HG02870 (cell line): ENCODE measurements at regions not wholly inside any gene's neighbourhood (a gene's known extent, or its start where the extent isn't known, plus 50 kb on each side); places are given as distances from the start of the nearest gene placed in this dataset.
"Not testable (repeated sequence)": the region's sequence is repeated elsewhere in the genome, so short reads cannot be mapped to it uniquely, and the experiment has no call there.

Experiments used
- ATAC-seq: cut with Tn5 transposase; IDR thresholded peaks from one replicate; pipeline ENCODE4 v1.9.1; 2021; ENCODE audit warnings: mild to moderate bottlenecking, moderate library complexity; ENCODE audit not compliant: unreplicated experiment

DNA sequence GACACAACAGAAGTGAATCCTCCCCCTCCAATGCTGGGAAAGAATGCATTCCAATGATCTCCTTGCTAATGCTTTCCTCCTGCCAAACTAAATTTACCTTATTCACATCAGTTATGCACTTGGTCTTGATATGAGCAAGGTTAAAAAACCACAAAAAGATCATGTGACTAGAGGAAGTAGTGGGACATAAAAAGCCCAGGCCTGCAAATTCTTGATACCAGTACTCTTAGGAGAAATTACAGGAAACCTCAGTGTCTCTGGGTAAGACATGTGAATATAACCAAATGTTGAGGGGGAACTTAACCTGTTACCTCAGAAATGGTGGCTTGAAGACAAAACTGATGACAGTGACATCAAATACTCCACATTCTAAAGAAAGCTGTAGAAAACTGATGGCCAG is 427.1 kb downstream of the RPS29 start:
- ATAC-seq = no peak

- no peak for ATAC-seq
These were observed 446.6 kb downstream of the RPS29 start for GRCh38 chr14:49139593-49139992.

DNA sequence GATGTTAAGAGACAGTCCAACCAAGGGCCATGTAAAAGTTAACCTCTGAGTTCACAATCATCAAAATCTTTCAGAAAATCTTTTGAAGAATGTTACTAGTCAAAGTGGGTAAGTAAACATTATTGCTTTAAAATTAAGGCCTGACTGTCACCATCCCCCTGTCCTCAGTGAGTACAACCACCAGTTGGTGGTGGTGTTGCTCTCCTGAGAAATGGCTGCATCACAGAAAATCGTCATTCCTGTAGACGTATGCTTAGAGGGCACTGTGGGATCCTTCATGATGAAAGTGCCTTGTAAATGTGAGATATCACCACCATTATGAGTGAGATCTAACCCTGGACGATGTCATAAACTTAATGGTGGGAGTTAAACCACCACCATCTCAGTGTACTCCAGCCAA is 451.2 kb downstream of the RPS29 start:
- ATAC-seq = no peak

- no peak for ATAC-seq
These were observed 464.9 kb downstream of the RPS29 start for GRCh38 chr14:49121246-49121645.

DNA sequence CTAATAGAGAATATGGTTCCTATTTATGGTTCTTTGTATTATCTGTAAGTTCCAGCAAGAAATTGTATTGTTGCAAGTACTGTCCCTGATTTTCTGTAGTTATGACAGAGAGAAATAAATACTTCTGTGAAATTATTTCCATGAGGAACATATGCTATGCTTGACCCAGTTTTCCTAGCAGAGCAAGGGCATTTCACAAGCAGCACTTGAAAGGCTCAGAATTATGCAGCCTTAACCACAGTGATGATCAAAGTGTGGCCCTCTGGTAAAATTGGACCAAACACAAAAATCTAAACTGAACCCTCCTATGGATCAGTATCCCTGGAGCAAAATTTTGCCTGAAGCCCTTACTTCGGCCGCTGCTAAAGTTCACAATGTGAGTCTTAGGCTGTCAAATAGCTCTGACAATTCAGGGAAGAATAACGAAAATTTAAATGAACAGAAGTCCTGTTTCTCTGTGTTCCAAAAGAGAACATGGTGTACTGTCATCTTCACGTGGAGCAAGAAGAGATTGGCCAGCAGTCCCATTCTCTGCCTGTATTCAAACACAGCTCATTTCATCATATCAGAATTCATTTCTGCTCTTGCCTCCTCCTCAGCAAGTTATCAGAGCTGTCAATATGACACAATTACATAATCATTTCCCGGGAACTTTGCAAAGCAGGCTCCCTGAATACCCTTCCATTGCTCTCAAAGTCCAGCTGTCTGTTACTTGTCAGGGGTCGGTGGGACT is 471.9 kb downstream of the RPS29 start:
- ATAC-seq = no peak

GRCh38 chr14:49106741-49107667 is 479.2 kb downstream of the RPS29 start:
- no peak for ATAC-seq

DNA sequence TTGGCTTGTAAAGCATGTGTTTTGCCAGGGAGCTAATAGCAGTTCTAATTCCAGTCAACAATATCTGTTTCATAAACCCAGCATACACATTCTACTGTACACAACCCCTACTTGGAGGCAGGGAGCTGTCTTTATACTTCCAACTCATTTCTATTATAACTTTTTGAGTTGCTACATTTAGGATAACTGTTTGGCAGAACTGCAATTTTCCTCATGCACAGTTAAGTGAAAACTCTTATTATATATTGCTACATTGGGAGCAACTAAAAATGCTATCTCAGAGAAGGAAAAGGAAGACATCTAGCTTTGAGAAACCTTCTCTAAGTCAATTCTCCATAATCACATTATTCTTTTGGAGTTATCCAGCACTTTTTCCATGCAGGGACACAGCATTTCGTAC is 480.2 kb downstream of the RPS29 start:
- no peak for ATAC-seq

DNA sequence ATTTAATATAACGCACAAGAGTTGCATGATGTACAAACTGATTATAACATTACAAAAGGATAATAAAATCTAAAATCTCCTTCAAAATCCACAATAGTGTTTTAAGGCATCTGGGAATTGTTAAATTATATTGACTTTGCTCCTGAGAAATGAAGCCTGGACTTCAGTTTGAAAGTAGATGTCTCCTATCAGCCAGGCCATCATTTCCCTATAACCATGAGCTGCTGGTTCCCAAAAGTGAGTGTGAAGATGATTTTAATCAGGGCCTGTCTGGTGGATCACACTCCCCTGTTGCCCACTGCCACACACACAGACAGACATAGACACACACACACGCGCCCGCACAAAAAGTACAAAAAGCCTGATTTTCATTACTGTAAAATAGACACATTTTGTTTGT is 480.7 kb downstream of the RPS29 start:
- no peak for ATAC-seq

GRCh38 chr14:49092345-49092744 is 493.8 kb downstream of the RPS29 start:
- no peak for ATAC-seq

DNA sequence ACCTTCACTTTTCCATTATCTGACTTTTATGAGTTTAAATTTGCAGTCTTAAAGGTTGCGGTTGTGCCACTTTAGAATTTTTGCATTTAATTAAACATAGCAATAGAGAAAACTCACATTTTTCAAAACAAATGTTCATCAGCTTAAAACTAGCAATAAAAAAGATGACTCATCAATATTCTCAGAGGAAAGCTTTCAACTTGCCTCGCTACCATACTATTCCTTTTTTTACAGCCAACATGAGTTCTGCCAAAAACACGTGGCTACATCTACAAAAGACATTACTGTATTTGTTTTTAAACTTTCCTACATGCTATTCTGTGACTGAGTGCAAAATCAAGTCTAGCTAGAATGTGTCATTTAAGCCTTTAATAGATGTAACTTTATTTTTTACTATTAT is 497.1 kb downstream of the RPS29 start:
- no peak for ATAC-seq

DNA sequence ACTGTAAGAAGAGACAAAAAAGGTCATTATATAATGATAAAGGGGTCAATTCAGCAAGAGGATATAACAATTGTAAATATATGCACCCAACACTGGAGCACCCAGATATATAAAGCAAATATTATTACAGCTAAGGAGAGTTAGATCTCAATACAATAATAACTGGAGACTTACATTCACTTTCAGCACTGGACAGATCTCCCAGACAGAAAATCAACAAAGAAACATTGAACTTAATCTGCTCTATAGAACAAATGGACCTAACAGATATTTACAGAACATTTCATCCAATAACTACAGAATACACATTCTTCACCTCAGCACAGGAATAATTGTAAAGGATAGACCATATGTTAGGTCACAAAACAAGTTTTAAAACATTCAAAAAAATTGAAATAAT is 512.9 kb downstream of the RPS29 start:
- not testable (repeated sequence) for ATAC-seq

GRCh38 chr14:49058511-49058910 is 527.7 kb downstream of the RPS29 start:
- ATAC-seq = no peak

GRCh38 chr14:49057838-49058510 is 528.2 kb downstream of the RPS29 start:
- no peak for ATAC-seq

GRCh38 chr14:49056021-49056420 is 530.2 kb downstream of the RPS29 start:
- ATAC-seq = no peak

- ATAC-seq = no peak
These were observed 533.7 kb downstream of the RPS29 start for GRCh38 chr14:49052521-49052920.

DNA sequence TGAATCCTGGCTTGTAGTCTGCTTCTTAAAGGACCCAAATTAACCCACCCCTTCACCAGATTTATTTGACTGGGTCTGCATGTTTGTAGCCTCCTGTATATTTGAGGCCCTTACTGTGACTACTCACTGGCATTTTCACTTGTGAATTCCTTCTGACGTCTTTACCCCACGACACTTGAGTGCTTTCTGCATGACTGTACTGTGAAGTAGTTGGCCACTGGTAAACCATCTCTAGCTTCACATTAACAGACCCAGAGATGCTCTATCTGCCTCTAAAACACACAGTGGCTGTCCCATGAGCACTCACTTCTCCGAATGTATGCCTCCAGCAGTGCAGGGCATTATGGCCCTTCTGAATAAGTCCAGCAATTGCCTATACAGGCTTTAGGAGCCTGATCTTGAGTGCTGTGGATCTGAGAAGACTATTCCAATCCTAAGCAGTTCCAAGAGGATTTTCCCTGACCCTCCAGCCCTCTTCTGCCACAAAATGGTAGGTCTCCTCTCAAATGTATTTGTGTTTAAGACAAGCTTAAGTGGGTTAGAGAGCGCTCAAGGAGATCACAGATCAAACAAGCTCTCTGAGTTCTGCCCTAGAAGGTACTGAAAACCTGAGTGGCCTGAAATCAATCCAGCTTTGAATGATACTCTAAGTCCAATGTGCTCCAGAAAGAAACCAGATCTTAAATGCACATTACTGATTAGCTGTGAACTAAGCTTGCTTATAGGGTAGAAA is 534.7 kb downstream of the RPS29 start:
- no peak for ATAC-seq

GRCh38 chr14:49050822-49051221 is 535.4 kb downstream of the RPS29 start:
- no peak for ATAC-seq

- no peak for ATAC-seq
These were observed 536.5 kb downstream of the RPS29 start for GRCh38 chr14:49049711-49050110.

DNA sequence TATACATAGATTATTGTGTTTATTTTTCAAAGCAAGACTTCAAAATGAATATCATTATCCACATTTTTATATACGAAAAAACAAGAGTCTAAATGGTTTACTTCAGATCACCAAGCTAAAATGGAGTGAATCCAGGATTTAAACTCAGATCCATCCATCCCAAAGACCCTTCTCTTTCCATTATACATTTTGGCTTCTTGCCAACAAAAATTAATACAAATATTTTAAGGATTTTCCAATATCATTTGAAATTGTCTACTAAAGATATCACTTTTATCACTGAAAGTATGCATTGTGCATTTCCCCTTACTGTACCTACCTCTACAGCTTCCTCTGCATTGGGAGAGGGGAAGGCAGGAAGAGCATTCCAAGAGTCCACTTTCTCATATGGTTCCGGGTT is 541.2 kb downstream of the RPS29 start:
- no peak for ATAC-seq

DNA sequence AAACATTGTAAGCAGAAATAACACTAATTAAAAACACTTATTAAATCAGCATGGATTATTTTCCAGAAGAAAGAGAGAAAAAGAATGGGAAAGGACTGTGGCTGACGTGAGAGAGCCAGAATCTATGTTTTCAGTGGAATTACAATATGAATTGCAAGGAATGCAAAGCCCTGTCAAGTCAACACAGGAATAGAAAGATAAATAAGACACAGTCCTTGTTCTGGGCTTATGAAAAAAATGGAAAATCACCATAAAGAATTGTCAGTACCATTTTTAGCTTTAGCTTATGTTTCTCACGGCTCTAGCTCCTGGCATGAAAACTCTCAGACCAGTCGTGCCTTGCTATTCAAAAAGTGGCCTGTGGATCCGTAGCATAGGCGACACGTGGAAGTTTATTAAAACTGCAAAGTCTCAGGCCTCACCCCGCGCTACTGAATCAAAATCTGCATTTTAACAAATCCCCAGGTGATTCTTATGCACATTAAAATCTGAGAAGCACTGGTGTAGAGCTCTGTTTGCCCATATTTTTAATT is 549.1 kb downstream of the RPS29 start:
- ATAC-seq = no peak

GRCh38 chr14:49036266-49036665 is 549.9 kb downstream of the RPS29 start:
- no peak for ATAC-seq
